Activated CD8-positive, alpha-beta T cell treated with anti-CD3 and anti-CD28 coated beads, Interleukin-2, amount 10 ng/mL, durations not matched to agents 7 days and 5 days (primary cell): ENCODE measurements at regions not wholly inside any gene's neighbourhood (a gene's known extent, or its start where the extent isn't known, plus 50 kb on each side); places are given as distances from the start of the nearest gene placed in this dataset.
"Not testable (repeated sequence)": the region's sequence is repeated elsewhere in the genome, so short reads cannot be mapped to it uniquely, and the experiment has no call there.

ENCODE experiments used
- ATAC-seq: fragments of 150-1000 bp; cut with Tn5 transposase; one replicate; pipeline ENCODE4 v1.10.0; 2021; ENCODE audit warnings: moderate library complexity
- CTCF ChIA-PET: fragments of 350-600 bp; sonication (Branson Sonifier 250); formaldehyde crosslinking; loops from one replicate; lab custom pipeline; 2021; ENCODE audit warnings: antibody characterized with exemption; lab: Charles Lee
- POLR2A ChIA-PET: fragments of 350-600 bp; sonication (Branson Sonifier 250); formaldehyde crosslinking; loops from one replicate; lab custom pipeline; 2021; ENCODE audit warnings: antibody characterized with exemption; lab: Charles Lee
- DNase-seq: peaks from one replicate; pipeline ENCODE4 v3.0.0-alpha.2; 2020
- H3K27ac Mint-ChIP-seq: one replicate; pipeline ENCODE4 v1.8.0; 2021; ENCODE audit warnings: mild to moderate bottlenecking, mixed read lengths
- H3K27me3 Mint-ChIP-seq: one replicate; pipeline ENCODE4 v1.8.0; 2021; ENCODE audit warnings: low read depth, mixed read lengths
- H3K36me3 Mint-ChIP-seq: one replicate; pipeline ENCODE4 v1.8.0; 2021; ENCODE audit warnings: low read depth, mixed read lengths
- H3K4me1 Mint-ChIP-seq: one replicate; pipeline ENCODE4 v1.8.0; 2021; ENCODE audit warnings: low read depth, mixed read lengths
- H3K4me3 Mint-ChIP-seq: one replicate; pipeline ENCODE4 v1.8.0; 2021; ENCODE audit warnings: mild to moderate bottlenecking, mixed read lengths
- H3K9me3 Mint-ChIP-seq: one replicate; pipeline ENCODE4 v1.8.0; 2022; ENCODE audit warnings: mixed read lengths; ENCODE audit not compliant: insufficient read depth

DNA sequence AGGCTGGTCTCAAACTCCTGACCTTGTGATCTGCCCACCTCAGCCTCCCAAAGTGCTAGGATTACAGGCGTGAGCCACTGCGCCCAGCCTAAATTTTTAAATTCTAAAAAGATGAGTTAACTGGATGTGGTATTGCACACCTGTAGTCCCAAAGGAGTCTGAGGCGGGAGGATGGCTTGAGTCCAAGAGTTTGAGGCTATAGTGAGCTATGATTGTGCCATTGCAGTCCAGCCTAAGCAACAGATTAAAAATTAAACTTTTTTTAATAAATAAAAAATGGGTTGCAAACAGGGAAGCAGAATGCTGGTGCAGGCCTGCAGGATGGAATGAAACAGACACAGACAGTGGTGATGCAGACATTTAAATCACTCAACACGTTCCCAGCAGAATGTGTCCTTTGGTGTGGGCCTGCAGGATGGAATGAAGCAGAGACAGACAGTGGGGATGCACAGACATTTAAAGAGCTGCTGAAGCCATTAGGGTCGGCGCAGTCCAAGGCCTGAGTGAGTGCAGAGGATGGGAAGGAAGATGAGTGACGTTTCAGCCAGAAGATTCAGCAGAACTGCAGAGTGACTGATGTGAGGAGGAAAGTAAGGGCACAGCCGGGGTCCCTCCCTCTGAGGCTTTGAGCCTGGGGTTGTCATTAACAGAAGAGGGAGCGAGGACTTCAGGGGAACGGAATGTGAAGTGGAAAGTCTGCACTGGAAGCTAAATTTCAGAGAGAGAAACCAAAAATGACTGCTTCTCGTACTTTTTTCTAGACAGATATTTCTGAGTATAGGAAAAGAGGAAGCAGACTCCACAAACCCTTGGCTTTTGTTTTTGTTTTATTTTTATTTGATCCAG lies 117.5 kb downstream of the RIN2 start:
- CTCF ChIA-PET, result no interaction called here
- no peak for ATAC-seq
- Mint-ChIP-seq H3K9me3 (no peaks in the 10 kb centered on the region), H3K36me3 (no peaks in the 10 kb centered on the region), H3K27me3 (peaks cover 2% of the 10 kb centered on the region), H3K4me3 (no peak overlapping the region), H3K4me1 (no peaks in the 10 kb centered on the region), H3K27ac (no peak overlapping the region)
- DNase-seq, result no peak
- POLR2A ChIA-PET, result no interaction called here

DNA sequence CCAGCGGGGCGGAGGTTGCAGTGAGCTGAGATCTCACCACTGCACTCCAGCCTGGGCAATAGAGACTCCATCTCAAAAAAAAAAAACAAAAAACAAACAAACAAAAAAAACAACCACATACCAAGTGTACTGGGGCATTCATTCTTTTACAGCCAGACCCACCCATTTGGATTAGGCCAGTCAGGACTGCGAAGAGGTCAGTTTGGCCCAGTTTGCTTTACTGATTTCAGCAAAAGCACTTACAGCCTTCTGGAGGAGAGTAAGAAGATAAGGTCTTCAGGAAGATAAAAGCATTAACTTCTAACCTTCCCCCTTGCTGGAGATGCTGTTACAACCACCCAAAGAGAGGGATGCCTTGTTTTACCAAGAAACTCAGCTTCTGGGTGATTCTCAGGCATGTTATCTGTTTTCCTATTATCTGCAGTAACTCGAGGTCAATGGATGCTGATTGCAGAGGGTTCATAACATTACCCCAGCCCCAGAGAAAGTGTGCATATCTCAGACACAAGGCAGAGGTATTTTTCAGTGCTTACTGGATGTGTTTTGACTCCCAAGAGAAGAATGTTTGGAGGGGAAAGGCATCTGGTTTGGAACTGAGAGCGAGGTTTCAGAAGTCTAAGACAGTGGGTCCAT lies 118.9 kb downstream of the RIN2 start:
- DNase-seq (no peak), ATAC-seq (no peak)
- no peaks in the 10 kb centered on the region for H3K9me3 Mint-ChIP-seq
- H3K27me3 Mint-ChIP-seq, result peaks cover 2% of the 10 kb centered on the region
- H3K4me3 Mint-ChIP-seq, result no peak overlapping the region
- no peaks in the 10 kb centered on the region for H3K36me3 Mint-ChIP-seq
- CTCF ChIA-PET, result no interaction called here
- POLR2A ChIA-PET, result no interaction called here
- H3K27ac Mint-ChIP-seq, result no peak overlapping the region
- no peaks in the 10 kb centered on the region for H3K4me1 Mint-ChIP-seq

DNA sequence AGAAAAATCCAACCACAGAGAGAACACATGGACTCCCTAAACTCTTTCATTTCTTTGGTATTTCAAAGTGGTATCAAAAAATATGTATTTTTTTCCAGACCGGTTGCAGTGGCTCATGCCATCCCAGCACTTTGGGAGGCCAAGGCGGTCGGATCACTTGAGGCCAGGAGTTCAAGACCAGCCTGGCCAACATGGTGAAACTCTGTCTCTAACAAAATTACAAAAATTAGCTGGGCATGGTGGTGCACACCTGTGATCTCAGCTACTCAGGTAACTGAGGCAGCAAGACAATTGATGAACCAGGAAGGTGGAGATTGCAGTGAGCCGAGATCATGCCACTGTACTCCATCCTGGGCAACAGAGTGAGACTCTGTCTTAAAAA lies 121.8 kb downstream of the RIN2 start:
- H3K4me3 Mint-ChIP-seq, H3K27ac Mint-ChIP-seq, H3K27me3 Mint-ChIP-seq, POLR2A ChIA-PET, H3K9me3 Mint-ChIP-seq, DNase-seq, H3K4me1 Mint-ChIP-seq, ATAC-seq, CTCF ChIA-PET, H3K36me3 Mint-ChIP-seq: not testable (repeated sequence)

DNA sequence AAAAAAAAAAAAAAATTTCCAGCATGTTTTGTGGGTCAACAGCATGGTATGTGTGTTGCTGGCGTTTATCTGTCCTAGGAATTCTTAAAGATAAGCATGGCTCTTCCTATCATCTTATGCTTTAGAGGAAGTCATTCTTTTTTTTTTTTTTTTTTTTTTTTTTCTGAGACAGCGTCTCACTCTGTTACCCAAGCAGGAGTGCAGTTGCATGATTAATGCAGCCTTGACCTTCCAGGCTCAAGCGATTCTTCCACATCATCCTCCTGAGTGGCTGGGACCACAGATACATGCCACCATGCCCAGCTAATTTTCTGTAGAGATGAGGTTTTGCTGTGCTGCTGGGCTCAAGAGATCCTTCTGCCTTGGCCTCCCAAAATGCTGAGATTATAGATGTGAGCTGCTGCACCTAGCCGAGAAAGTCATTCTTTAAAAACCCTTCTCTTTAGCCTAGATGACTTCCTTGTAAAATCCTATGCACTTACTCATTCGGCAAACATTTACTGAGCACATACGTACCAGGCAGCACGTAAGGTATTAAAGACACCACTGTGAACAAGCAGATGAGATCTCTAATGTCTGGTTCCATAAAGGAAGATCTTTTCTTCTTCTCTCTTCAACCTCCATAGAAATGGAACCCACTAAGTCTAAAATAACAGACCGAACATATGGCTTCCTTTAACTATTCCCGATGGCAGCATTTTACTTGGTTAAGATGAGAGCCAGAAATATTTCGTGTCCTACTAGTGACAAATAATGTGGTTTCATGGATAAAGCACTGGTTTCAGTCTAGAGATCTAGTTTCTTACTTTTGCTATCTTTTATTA lies 122.4 kb downstream of the RIN2 start:
- Mint-ChIP-seq H3K36me3 (no peaks in the 10 kb centered on the region), H3K4me1 (no peaks in the 10 kb centered on the region)
- ATAC-seq, result no peak

DNA sequence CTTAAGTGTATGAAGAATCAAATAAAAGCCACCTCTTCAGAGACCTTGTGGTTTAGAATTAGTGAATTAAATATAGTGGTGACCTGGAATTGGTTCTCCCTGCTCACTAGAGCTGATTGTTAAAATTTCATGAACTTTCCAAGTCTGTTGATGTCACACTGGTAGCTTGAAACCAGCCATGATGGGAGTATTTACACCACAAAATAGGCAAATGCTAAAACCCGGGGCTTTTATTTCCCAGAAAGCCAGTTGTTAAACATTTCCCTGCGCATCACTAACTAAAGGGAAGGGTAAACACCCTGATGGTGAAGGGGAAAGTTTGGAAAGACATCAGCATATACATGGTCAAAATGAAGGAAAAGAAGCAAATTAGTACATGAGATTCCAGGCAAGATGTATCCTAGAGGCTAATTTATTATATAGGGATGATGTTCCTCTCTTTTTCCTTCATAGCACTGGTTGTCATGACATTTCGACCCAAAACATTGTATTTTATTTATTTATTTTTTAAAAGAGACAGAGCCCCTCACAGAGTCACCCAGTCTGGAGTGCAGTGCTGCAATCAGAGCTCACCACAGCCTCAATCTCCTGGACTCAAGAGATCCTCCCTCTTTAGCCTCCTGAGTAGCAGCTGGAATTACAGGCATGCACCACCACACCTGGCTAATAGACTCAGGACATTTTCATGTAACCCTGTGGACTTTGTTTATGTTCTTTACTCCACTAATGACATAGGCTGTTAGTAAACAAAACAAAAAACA lies 123.2 kb downstream of the RIN2 start:
- DNase-seq (no peak), ATAC-seq (no peak)
- POLR2A ChIA-PET, result no interaction called here
- Mint-ChIP-seq H3K4me3 (no peak overlapping the region), H3K36me3 (no peaks in the 10 kb centered on the region), H3K4me1 (no peaks in the 10 kb centered on the region), H3K9me3 (no peaks in the 10 kb centered on the region), H3K27ac (no peak overlapping the region), H3K27me3 (no peaks in the 10 kb centered on the region)
- CTCF ChIA-PET, result no interaction called here

More for the DNA sequence above, 122.4 kb downstream of the RIN2 start:
- no peak for DNase-seq
- H3K27me3 Mint-ChIP-seq, result no peaks in the 10 kb centered on the region
- POLR2A ChIA-PET, result no interaction called here
- no peak overlapping the region for H3K4me3 Mint-ChIP-seq
- no peak overlapping the region for H3K27ac Mint-ChIP-seq
- no peaks in the 10 kb centered on the region for H3K9me3 Mint-ChIP-seq
- CTCF ChIA-PET, result no interaction called here

DNA sequence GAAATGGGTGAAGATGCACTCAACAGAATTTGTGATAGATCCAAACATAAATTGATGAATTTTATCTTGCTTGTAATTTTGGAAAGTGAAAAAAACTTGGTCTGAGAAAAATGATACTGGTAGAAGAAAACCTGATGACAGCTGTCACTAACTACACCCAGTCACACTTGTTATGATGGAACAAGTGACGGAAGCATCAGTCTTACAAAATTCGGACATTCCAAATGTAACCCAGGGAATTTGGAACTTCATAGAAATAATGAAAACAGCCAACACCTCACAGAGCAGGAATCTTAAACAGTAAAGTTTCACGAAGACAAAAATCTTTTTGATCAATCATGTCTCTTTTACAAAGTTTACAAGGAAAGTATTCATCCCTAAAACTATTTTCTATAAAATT lies 123.9 kb downstream of the RIN2 start:
- no peaks in the 10 kb centered on the region for H3K36me3 Mint-ChIP-seq
- no peak overlapping the region for H3K4me3 Mint-ChIP-seq
- H3K9me3 Mint-ChIP-seq, result no peaks in the 10 kb centered on the region
- ChIA-PET POLR2A (no interaction called here), CTCF (no interaction called here)
- DNase-seq, result no peak
- no peak for ATAC-seq
- no peaks in the 10 kb centered on the region for H3K27me3 Mint-ChIP-seq
- H3K4me1 Mint-ChIP-seq, result no peaks in the 10 kb centered on the region
- no peak overlapping the region for H3K27ac Mint-ChIP-seq

DNA sequence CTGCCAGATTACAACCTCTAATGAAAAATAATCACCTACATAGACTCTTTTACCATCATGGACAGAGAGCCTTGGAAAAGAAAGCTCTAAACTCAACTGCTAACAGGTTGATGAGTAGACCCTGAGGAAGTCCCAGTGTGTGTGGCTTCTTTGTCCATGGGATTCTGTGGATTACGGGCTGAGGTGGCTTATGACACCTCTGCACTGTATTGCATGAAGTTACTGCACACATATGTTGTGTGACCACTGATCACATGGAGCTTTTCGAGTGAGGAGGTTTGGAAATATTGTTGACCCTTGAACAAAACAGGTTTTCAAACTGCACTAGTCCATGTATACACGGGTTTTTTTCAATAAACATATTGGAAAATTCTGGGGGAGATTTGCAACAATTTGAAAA lies 124.4 kb downstream of the RIN2 start:
- ChIA-PET POLR2A (no interaction called here), CTCF (no interaction called here)
- no peak for ATAC-seq
- no peaks in the 10 kb centered on the region for H3K9me3 Mint-ChIP-seq
- H3K4me1 Mint-ChIP-seq, result no peaks in the 10 kb centered on the region
- H3K27me3 Mint-ChIP-seq, result no peaks in the 10 kb centered on the region
- no peak overlapping the region for H3K4me3 Mint-ChIP-seq
- H3K27ac Mint-ChIP-seq, result no peak overlapping the region
- H3K36me3 Mint-ChIP-seq, result no peaks in the 10 kb centered on the region
- DNase-seq, result no peak

DNA sequence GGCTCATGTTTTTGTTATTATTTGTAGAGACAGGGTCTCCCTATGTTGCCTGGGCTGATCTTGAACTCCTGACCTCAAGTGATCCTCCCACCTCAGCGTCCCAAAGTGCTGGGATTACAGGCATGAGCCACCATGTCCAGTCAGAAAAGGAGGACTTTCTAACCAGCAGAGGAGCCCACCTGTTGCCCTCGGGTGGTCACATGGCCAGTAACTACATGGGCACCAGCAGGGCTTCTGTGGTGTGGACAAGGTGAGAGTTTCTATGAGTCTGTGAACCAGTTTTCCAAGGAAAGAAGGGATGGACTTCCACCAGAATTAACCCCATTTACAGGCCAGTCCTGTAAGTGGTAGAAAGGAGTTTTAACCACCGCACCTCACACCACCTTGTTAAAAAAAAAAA lies 125.4 kb downstream of the RIN2 start:
- no peaks in the 10 kb centered on the region for H3K36me3 Mint-ChIP-seq
- no peaks in the 10 kb centered on the region for H3K9me3 Mint-ChIP-seq
- H3K4me3 Mint-ChIP-seq, result no peak overlapping the region
- H3K27me3 Mint-ChIP-seq, result no peaks in the 10 kb centered on the region
- H3K27ac Mint-ChIP-seq, result no peak overlapping the region
- CTCF ChIA-PET, result no interaction called here
- no peaks in the 10 kb centered on the region for H3K4me1 Mint-ChIP-seq
- DNase-seq (no peak), ATAC-seq (no peak)
- POLR2A ChIA-PET, result no interaction called here

DNA sequence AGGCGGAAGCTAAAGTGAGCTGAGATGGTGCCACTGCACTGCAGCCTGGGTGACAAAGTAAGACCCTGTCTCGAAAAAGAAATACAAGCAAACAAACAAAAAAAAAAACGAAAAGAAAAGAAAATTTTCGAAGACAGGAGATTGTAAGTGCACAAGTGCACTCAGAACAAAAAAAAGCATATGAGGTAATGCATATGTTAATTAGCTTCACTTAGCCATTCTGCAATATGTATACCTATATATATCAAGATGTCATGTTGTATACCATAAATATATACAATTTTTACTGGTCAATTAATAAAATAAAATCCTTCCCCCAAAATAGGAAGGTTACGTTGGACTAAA lies 127.5 kb downstream of the RIN2 start:
- CTCF ChIA-PET, result no interaction called here
- ATAC-seq (no peak), DNase-seq (no peak)
- Mint-ChIP-seq H3K36me3 (no peaks in the 10 kb centered on the region), H3K9me3 (no peaks in the 10 kb centered on the region), H3K27ac (no peak overlapping the region), H3K4me1 (no peaks in the 10 kb centered on the region), H3K27me3 (peaks cover 3% of the 10 kb centered on the region), H3K4me3 (no peak overlapping the region)
- POLR2A ChIA-PET, result no interaction called here

DNA sequence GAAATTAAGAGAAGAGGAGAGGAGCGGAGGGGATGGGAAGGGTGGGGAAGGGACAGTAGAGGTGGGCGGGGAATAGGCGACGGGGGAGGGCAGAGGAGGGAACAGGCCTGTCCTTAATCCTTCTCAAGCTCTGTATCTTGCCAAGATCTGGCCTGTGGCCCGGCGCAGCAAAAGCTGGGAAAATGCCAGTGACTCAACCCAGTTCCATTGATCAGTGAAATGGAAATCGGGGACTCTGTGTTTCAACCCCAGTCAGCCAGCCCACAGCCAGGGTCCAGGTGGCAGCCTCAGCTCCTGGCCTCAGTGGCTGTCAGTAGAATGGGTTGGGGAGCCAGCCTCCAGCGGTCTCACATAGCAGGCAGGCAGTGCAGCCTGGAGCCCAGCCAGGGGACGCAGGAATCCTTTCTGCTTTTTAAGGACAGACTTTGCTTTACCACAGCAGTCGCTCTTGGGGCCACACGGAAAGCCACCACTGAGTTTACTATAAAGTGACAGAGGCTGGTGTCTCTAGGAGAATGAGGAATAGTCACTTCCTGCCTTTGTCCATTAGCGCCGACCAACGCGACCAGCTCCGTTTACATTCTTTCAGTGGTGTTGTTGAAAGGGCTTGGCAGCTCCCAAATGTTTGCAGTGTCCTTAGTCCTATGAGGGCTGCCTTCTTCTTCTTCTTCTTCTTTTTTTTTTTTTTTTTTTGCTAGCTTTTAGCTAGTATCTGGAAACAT lies 128.0 kb downstream of the RIN2 start:
- Mint-ChIP-seq H3K27ac (no peak overlapping the region), H3K4me3 (no peak overlapping the region), H3K9me3 (no peaks in the 10 kb centered on the region), H3K36me3 (no peaks in the 10 kb centered on the region), H3K27me3 (peaks cover 3% of the 10 kb centered on the region), H3K4me1 (no peaks in the 10 kb centered on the region)
- ChIA-PET POLR2A (no interaction called here), CTCF (no interaction called here)
- ATAC-seq (no peak), DNase-seq (no peak)

DNA sequence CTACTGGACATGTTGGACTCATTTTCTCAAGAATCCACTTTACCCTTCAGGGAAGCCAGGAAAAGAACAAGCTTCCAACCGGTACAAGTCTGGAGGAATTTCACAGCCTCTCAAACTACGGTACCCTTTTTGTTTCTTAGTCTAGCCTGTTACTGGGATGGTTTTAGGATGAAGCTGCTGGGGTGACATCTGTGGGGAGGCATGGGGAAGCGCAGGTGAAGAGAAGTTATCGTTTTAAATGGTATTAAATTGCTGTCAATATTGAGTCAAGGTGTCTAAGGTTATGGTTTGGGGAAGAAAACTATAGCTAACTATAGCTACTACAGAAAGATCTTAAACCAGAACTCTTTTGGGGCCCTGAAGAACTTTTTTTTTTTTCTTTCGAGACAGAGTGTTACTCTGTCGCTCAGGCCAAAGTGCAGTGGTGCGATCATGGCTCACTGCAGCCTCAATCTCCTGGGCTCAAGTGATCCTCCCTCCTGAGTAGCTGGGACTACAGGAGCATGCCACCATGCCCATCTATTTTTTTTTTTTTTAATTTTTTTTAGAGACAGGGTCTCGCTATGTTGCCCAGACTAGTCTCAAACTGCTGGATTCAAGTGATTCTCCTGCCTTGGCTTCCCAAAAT lies 128.7 kb downstream of the RIN2 start:
- CTCF ChIA-PET, result no interaction called here

More for the DNA sequence above, 128.7 kb downstream of the RIN2 start:
- Mint-ChIP-seq H3K9me3 (no peaks in the 10 kb centered on the region), H3K27me3 (peaks cover 3% of the 10 kb centered on the region), H3K4me1 (no peaks in the 10 kb centered on the region), H3K36me3 (no peaks in the 10 kb centered on the region), H3K4me3 (no peak overlapping the region), H3K27ac (no peak overlapping the region)
- POLR2A ChIA-PET, result no interaction called here
- DNase-seq (no peak), ATAC-seq (no peak)
